Heart left ventricle (tissue), 16 donors: ENCODE measurements at regions not wholly inside any gene's neighbourhood (a gene's known extent, or its start where the extent isn't known, plus 50 kb on each side); places are given as distances from the start of the nearest gene placed in this dataset.

ENCODE experiments used
- ATAC-seq, 4 donors: fragments of 200-7000 bp; cut with Tn5 transposase; one replicate each; pipeline ENCODE4 v1.9.1; 2020 to 2022; ENCODE audit warnings: moderate library complexity in 4 of 4, mild to moderate bottlenecking in 3 of 4, moderate number of reproducible peaks in 1 of 4
- DNase-seq, 5 donors: peaks; one replicate each; pipeline ENCODE4 v3.0.0-alpha.2; 2020
- H3K27ac ChIP-seq, 12 donors: fragments of 200-600 bp; sonication (generic) in 4 of 12; one replicate each; pipeline versions ENCODE4 v1.5.0 to v1.8.0; 2016 to 2022; ENCODE audit warnings: mild to moderate bottlenecking in 2 of 12
- H3K27me3 ChIP-seq, 9 donors: fragments of 200-600 bp; sonication (generic) in 2 of 9; one replicate each; pipeline versions ENCODE4 v1.5.1 to v1.8.0; 2016 to 2022; ENCODE audit warnings: mild to moderate bottlenecking in 3 of 9
- H3K36me3 ChIP-seq, 9 donors: fragments of 200-600 bp; sonication (generic) in 2 of 9; one replicate each; pipeline versions ENCODE4 v1.5.0 to v1.8.0; 2018 to 2022; ENCODE audit warnings: mild to moderate bottlenecking in 2 of 9
- H3K4me1 ChIP-seq, 12 donors: fragments of 200-600 bp; sonication (generic) in 4 of 12; one replicate each; pipeline versions ENCODE4 v1.5.0 to v1.8.0; 2016 to 2022; ENCODE audit warnings: mild to moderate bottlenecking in 3 of 12
- H3K4me3 ChIP-seq, 12 donors: fragments of 200-600 bp; sonication (generic) in 4 of 12; one replicate each; pipeline versions ENCODE4 v1.5.0 to v1.8.0; 2017 to 2022; ENCODE audit warnings: mild to moderate bottlenecking in 9 of 12, moderate library complexity in 4 of 12
- H3K9me3 ChIP-seq, 12 donors: fragments of 200-600 bp; sonication (generic) in 4 of 12; one replicate each; pipeline versions ENCODE4 v1.5.0 to v1.8.0; 2016 to 2022; ENCODE audit warnings: mild to moderate bottlenecking in 1 of 12
- POLR2A ChIP-seq, 2 donors: fragments of 450-650 bp; IDR thresholded peaks; one replicate each; pipeline ENCODE4 v1.6.1; 2017; ENCODE audit warnings: antibody characterized with exemption in 2 of 2, mild to moderate bottlenecking in 2 of 2, moderate library complexity in 2 of 2
- WGBS, 4 donors: extraction: QIAGEN DNeasy Blood & Tissue Kit in 2 of 4; methylation state at CpG; one replicate each; pipeline versions ENCODE4 v1.1.5 to v1.1.7; 2013 to 2018; 5-methylcytosine and 5-hydroxymethylcytosine counted together
- intact Hi-C, 10 donors: fragments of 100-400 bp; cut with DNase I; formaldehyde crosslinking; loops; one replicate each; pipeline versions ENCODE4 v1.11.1 to v1.14.2; 2022
- TF ChIP-seq, protein P1 (sequence below), 12 donors: fragments of 200-600 bp; sonication (generic) in 4 of 12; IDR thresholded peaks; one replicate each; pipeline versions ENCODE4 v1.5.0 to v1.8.0; 2018 to 2022; ENCODE audit warnings: antibody characterized with exemption in 12 of 12, mild to moderate bottlenecking in 5 of 12
- donor health status: ischemic (EF 13 %, LVEDD 7.1; RV severe dilation, severe dysfunction).
- donor health status: healthy with polysubstance abuse.
- donor health status: DM: no; HTN: yes; CAD: no.
- donor health status: DM: no; HTN: no; CAD: no.
- donor health status: ischemic (EF 25% LVEDD 6.9; RV normal size, moderate dysfunction).
- donor health status: ischemic (EF 25% LVEDD 5.7; RV mildly dilated, moderate dysfunction).
- donor health status: healthy.
- donor health status: DM: yes; HTN: yes; CAD: no.
- donor health status: ischemic (EF 35%, LVEDD 5.7; RV mildly dilated, moderate dysfunction).
- donor health status: nonischemic (EF 11% LVEDD 7.7; RV severe dilation, severe dysfunction).
- donor health status: DM: yes; HTN: yes; CAD: no.
- donor health status: PGD.
- donor health status: ischemic (EF 29% LVEDD 5.4; RV normal size, mild dysfunction).
- donor health status: nonischemic (EF 23%, LVEDD 6.1; RV moderate dilation, normal function).

DNA sequence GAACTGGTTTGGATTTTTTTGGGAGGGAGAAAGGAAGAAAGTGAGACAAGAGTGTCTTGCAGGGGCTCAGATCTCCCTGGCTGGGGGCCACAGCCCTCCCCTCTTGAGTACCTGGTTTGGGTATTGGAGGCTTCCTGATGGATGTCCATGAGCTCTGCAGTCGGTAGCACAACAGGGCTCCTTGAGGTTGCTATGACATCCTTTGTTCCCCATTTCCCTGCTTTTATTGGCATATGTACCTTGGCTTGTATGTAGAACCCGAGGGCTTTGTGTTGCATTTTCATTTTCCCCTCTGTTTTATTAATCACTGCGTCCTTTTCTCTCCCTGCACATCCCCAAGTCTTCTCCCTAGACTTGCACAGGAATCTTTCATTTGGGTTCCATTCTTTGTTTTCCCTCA, 355.5 kb upstream of the TSHZ2 start:
- DNase-seq (no peak), ATAC-seq (no peak)
- no peaks in the 10 kb centered on the region for H3K9me3 ChIP-seq
- no peak overlapping the region for H3K27ac ChIP-seq
- intact Hi-C loops, result no loop called here
- no peaks in the 10 kb centered on the region for H3K4me1 ChIP-seq
- no peak overlapping the region for H3K4me3 ChIP-seq
- WGBS, 4 donors, result 58 to 65% (median 61%) methylated on average over 3 of the region's 3 CpGs
- H3K27me3 ChIP-seq, result peaks cover 0 to 3% (median 0%) of the 10 kb centered on the region in 9 donors
- TF ChIP-seq, protein P1, sequence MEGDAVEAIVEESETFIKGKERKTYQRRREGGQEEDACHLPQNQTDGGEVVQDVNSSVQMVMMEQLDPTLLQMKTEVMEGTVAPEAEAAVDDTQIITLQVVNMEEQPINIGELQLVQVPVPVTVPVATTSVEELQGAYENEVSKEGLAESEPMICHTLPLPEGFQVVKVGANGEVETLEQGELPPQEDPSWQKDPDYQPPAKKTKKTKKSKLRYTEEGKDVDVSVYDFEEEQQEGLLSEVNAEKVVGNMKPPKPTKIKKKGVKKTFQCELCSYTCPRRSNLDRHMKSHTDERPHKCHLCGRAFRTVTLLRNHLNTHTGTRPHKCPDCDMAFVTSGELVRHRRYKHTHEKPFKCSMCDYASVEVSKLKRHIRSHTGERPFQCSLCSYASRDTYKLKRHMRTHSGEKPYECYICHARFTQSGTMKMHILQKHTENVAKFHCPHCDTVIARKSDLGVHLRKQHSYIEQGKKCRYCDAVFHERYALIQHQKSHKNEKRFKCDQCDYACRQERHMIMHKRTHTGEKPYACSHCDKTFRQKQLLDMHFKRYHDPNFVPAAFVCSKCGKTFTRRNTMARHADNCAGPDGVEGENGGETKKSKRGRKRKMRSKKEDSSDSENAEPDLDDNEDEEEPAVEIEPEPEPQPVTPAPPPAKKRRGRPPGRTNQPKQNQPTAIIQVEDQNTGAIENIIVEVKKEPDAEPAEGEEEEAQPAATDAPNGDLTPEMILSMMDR (IDR thresholded peaks at IDR 0.05), result no peak
- no peak for TF ChIP-seq POLR2A (IDR thresholded peaks at IDR 0.05)
- H3K36me3 ChIP-seq, result no peaks in the 10 kb centered on the region

DNA sequence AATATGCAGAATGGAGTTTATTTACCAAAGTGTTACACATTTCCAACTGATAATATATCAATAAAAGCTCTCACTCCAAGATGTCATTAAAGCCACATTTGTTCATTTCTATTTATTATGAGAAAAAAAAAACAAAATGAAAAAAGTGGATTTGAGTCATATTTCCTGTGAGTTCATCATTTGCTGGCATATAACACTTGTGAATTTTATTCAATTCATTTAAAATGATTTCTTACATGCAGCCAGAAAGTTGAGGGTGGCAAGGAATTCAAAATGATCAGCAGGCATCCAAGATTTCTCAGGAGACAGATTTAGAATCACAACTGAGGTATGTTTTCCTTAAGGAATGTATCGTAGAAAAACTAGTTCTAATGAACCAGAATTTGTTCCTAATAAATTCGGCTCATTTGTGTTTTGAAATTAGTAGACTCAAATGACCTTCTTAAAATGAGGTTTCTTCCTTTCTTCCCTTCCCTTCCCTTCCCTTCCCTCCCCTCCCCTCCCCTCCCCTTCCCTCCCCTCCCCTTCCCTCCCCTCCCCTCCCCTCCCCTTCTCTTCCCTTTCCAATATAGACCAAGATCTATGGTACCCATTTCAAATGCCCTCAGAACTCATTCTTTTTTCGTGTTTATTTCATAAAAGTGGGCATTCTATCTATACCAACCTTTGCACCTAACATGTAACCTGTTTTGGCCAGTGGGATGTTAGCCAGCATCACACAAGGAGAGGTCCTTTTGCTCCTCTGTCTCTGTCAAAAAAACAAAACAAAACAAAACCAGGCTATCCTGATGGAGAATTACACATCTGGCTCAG, 357.9 kb upstream of the TSHZ2 start:
- TF ChIP-seq, protein P1 (IDR thresholded peaks at IDR 0.05), result no peak
- no peak for TF ChIP-seq POLR2A (IDR thresholded peaks at IDR 0.05)
- Histone ChIP-seq H3K9me3 (no peaks in the 10 kb centered on the region), H3K27ac (no peak overlapping the region), H3K27me3 (peaks cover 0 to 3% (median 0%) of the 10 kb centered on the region in 9 donors), H3K4me1 (no peaks in the 10 kb centered on the region), H3K36me3 (no peaks in the 10 kb centered on the region), H3K4me3 (no peak overlapping the region)
- 77 to 83% (median 80%) methylated on average over 3 of the region's 3 CpGs for WGBS, 4 donors
- no peak for ATAC-seq
- DNase-seq, result no peak
- intact Hi-C loops, result no loop called here

DNA sequence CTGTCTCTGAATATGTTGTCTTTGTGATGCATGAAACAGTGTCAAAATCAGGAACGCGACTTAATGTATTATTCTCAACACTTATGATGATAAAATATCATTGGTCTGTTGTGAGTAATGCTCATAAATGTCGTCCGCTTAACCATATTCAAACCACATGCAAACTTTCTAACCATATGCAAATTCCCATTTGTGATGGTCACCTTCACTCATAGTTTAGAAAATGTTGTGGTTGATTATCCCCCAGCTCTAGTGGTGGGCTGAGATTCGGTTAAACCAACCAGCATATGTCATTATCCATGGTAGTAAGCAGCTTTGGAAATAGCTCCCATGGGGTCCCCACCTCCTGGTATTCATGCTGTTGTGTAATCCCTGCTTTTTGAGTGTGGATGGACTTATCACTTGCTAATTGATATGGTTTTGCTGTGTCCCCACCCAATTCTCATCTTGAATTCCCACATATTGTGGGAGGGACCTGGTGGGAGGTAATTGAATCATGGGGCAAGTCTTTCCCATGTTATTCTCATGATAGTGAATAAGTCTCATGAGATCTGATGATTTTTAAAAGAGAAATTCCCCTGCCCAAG, 360.0 kb upstream of the TSHZ2 start:
- no peaks in the 10 kb centered on the region for H3K9me3 ChIP-seq
- H3K27ac ChIP-seq, result no peak overlapping the region
- DNase-seq, result no peak
- H3K4me1 ChIP-seq, result no peaks in the 10 kb centered on the region
- H3K4me3 ChIP-seq, result no peak overlapping the region
- WGBS, 4 donors, result 87 to 94% (median 91%) methylated on average over 5 of the region's 5 CpGs
- H3K27me3 ChIP-seq, result peaks cover 0 to 3% (median 0%) of the 10 kb centered on the region in 9 donors
- H3K36me3 ChIP-seq, result no peaks in the 10 kb centered on the region
- TF ChIP-seq, protein P1 (IDR thresholded peaks at IDR 0.05), result no peak
- no peak for TF ChIP-seq POLR2A (IDR thresholded peaks at IDR 0.05)
- ATAC-seq, result no peak
- intact Hi-C loops, result no loop called here

DNA sequence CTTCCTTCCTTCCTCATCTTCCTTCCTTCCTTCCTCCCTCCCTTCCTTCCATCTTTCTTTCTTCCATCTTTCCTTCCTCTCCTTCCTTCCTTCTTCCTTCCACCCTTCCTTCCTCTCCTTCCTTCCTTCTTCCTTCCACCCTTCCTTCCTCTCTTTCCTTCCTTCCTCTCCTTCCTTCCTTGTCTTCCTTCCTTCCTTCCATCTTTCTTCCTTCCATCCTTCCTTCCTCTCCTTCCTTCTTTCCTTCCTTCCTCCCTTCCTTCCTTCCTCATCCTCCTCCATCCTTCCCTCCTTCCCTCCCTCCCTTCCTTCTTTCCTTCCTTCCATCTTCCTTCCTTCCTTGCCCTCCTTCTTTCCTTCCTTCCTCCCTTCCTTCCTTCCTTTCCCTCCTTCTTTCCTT, 361.4 kb upstream of the TSHZ2 start:
- H3K4me3 ChIP-seq, result no peak overlapping the region
- no peaks in the 10 kb centered on the region for H3K4me1 ChIP-seq
- ATAC-seq (no peak), DNase-seq (no peak)
- intact Hi-C loops, result no loop called here
- TF ChIP-seq, protein P1 (IDR thresholded peaks at IDR 0.05), result no peak
- no peak for TF ChIP-seq POLR2A (IDR thresholded peaks at IDR 0.05)
- no peak overlapping the region for H3K27ac ChIP-seq
- H3K9me3 ChIP-seq, result no peaks in the 10 kb centered on the region
- H3K27me3 ChIP-seq, result peaks cover 0 to 3% (median 0%) of the 10 kb centered on the region in 9 donors
- H3K36me3 ChIP-seq, result no peaks in the 10 kb centered on the region
